IMR-90 (cell line): ENCODE measurements at regions not wholly inside any gene's neighbourhood (a gene's known extent, or its start where the extent isn't known, plus 50 kb on each side); places are given as distances from the start of the nearest gene placed in this dataset.

Source experiments
- ATAC-seq: fragments of 200-7000 bp; cut with Tn5 transposase; 2 replicates; pipeline ENCODE4 v1.9.1; 2020; ENCODE audit warnings: low read depth, mild to moderate bottlenecking, moderate library complexity
- BruUV-seq: library from RNA; stranded (reverse); fragments of 400-500 nt; replicated peaks from 2 replicates; lab custom pipeline; 2021; lab: Mats Ljungman, UMichigan
- CTCF ChIA-PET: fragments of 300-600 bp; formaldehyde crosslinking; extraction: SDS; loops from one replicate; lab custom pipeline; 2021; ENCODE audit warnings: antibody characterized with exemption; lab: Yijun Ruan, JAX
- POLR2A ChIA-PET: fragments of 300-600 bp; sonication (Branson Sonifier 250); formaldehyde crosslinking; loops from one replicate; lab custom pipeline; 2022; ENCODE audit warnings: antibody characterized with exemption; ENCODE audit not compliant: unreplicated experiment; lab: Charles Lee
- DNase-seq: peaks from one replicate; pipeline ENCODE4 v3.0.0; 2013
- H2AFZ ChIP-seq: replicated peaks from 2 replicates; pipeline ENCODE3; 2013; ENCODE audit warnings: low read length, mild to moderate bottlenecking; ENCODE audit not compliant: poor library complexity
- H2AK5ac ChIP-seq: 2 replicates; pipeline ENCODE4 v1.6.1; 2013; ENCODE audit warnings: low read depth, low read length, inconsistent platforms
- H2AK9ac ChIP-seq: replicated peaks from 2 replicates; pipeline ENCODE3; 2013; ENCODE audit warnings: mild to moderate bottlenecking, low read depth, low read length, moderate library complexity; ENCODE audit not compliant: poor library complexity
- H2BK120ac ChIP-seq: 2 replicates; pipeline ENCODE4 v1.6.1; 2013; ENCODE audit warnings: low read depth, low read length, inconsistent platforms
- H2BK15ac ChIP-seq: 3 replicates; pipeline ENCODE4 v1.6.1; 2013; ENCODE audit warnings: low read depth, low read length, inconsistent platforms
- H2BK20ac ChIP-seq: 2 replicates; pipeline ENCODE4 v1.6.1; 2013; ENCODE audit warnings: low read depth, mild to moderate bottlenecking, inconsistent platforms, low read length, moderate library complexity
- H2BK5ac ChIP-seq: 2 replicates; pipeline ENCODE4 v1.6.1; 2013; ENCODE audit warnings: mild to moderate bottlenecking, low read depth, low read length, inconsistent platforms; ENCODE audit not compliant: poor library complexity, severe bottlenecking
- H3K14ac ChIP-seq: replicated peaks from 2 replicates; pipeline ENCODE4 v1.6.1; 2013; ENCODE audit warnings: low read depth, low read length, inconsistent platforms
- H3K18ac ChIP-seq: 2 replicates; pipeline ENCODE4 v1.6.1; 2013; ENCODE audit warnings: low read depth, low read length, control low read depth
- H3K23ac ChIP-seq: 2 replicates; pipeline ENCODE4 v1.6.1; 2013; ENCODE audit warnings: low read depth, low read length, inconsistent platforms
- H3K27ac ChIP-seq: 2 replicates; pipeline ENCODE4 v1.5.1; 2013; ENCODE audit warnings: mild to moderate bottlenecking, control low read depth, low read length; ENCODE audit not compliant: insufficient read depth
- H3K27me3 ChIP-seq: 2 replicates; pipeline ENCODE4 v1.6.1; 2013; ENCODE audit warnings: low read length; ENCODE audit not compliant: control insufficient read depth, insufficient read depth
- H3K36me3 ChIP-seq: 2 replicates; pipeline ENCODE4 v1.6.1; 2013; ENCODE audit warnings: low read length, mixed read lengths; ENCODE audit not compliant: control insufficient read depth, insufficient read depth
- H3K4ac ChIP-seq: 2 replicates; pipeline ENCODE4 v1.6.1; 2013; ENCODE audit warnings: low read depth, low read length, inconsistent platforms
- H3K4me1 ChIP-seq: 2 replicates; pipeline ENCODE4 v1.6.1; 2013; ENCODE audit warnings: low read length, mixed read lengths; ENCODE audit not compliant: control insufficient read depth, insufficient read depth
- H3K4me2 ChIP-seq: 2 replicates; pipeline ENCODE4 v1.6.1; 2013; ENCODE audit warnings: low read depth, mild to moderate bottlenecking, control low read depth, low read length, moderate library complexity
- H3K4me3 ChIP-seq: 2 replicates; pipeline ENCODE4 v1.5.1; 2013; ENCODE audit warnings: low read depth, mild to moderate bottlenecking, control low read depth, low read length, moderate library complexity; ENCODE audit not compliant: insufficient read depth
- H3K56ac ChIP-seq: 2 replicates; pipeline ENCODE4 v1.6.1; 2013; ENCODE audit warnings: low read length, inconsistent platforms; ENCODE audit not compliant: insufficient read depth; ENCODE audit errors: extremely low read depth
- H3K79me1 ChIP-seq, 2 experiments: 2 replicates each; pipeline ENCODE4 v1.6.1; 2013; ENCODE audit warnings: low read length in 2 of 2, inconsistent platforms in 1 of 2, low read depth in 1 of 2
- H3K9ac ChIP-seq: 2 replicates; pipeline ENCODE4 v1.6.1; 2013; ENCODE audit warnings: low read depth, low read length, control low read depth
- H3K9me1 ChIP-seq: 2 replicates; pipeline ENCODE4 v1.6.1; 2013; ENCODE audit warnings: low read length, inconsistent platforms; ENCODE audit not compliant: insufficient read depth
- H3K9me3 ChIP-seq: 2 replicates; pipeline ENCODE4 v1.6.1; 2013; ENCODE audit warnings: low read length; ENCODE audit not compliant: control insufficient read depth, insufficient read depth
- H4K20me1 ChIP-seq: 2 replicates; pipeline ENCODE4 v1.6.1; 2013; ENCODE audit warnings: low read length, inconsistent platforms; ENCODE audit not compliant: insufficient read depth
- H4K5ac ChIP-seq: 2 replicates; pipeline ENCODE4 v1.6.1; 2013; ENCODE audit warnings: mild to moderate bottlenecking, low read depth, low read length, control low read depth
- H4K8ac ChIP-seq, 2 experiments: 2 replicates each; pipeline ENCODE4 v1.6.1; 2013; ENCODE audit warnings: low read depth in 2 of 2, low read length in 2 of 2, control low read depth in 1 of 2, inconsistent platforms in 1 of 2
- H4K91ac ChIP-seq: 2 replicates; pipeline ENCODE4 v1.6.1; 2013; ENCODE audit warnings: low read depth, low read length, inconsistent platforms; ENCODE audit not compliant: insufficient read depth
- BHLHE40 ChIP-seq: fragments of 150-350 bp; IDR thresholded peaks from 2 replicates; pipeline ENCODE4 v1.6.1; 2016; ENCODE audit warnings: mild to moderate bottlenecking, low read depth, low read length
- CEBPB ChIP-seq: IDR thresholded peaks from 2 replicates; pipeline ENCODE4 v1.6.1; 2012; ENCODE audit warnings: low read depth, low read length, improper control_type of control experiment
- FOS ChIP-seq: fragments of 150-350 bp; IDR thresholded peaks from 2 replicates; pipeline ENCODE4 v1.6.1; 2016; ENCODE audit warnings: low read depth, low read length
- MAFK ChIP-seq: IDR thresholded peaks from 2 replicates; pipeline ENCODE4 v1.6.1; 2012; ENCODE audit warnings: low read depth, low read length, improper control_type of control experiment
- MAZ ChIP-seq: IDR thresholded peaks from 2 replicates; pipeline ENCODE4 v1.6.1; 2012; ENCODE audit warnings: low read depth, mild to moderate bottlenecking, low read length, improper control_type of control experiment, moderate library complexity, borderline replicate concordance
- MXI1 ChIP-seq: IDR thresholded peaks from 2 replicates; pipeline ENCODE4 v1.6.1; 2012; ENCODE audit warnings: low read depth, mild to moderate bottlenecking, low read length, moderate library complexity, borderline replicate concordance
- NFE2L2 ChIP-seq: fragments of 150-350 bp; IDR thresholded peaks from 2 replicates; pipeline ENCODE4 v1.6.1; 2016; ENCODE audit warnings: low read depth, mild to moderate bottlenecking, low read length
- RAD21 ChIP-seq: IDR thresholded peaks from 2 replicates; pipeline ENCODE4 v1.6.1; 2012; ENCODE audit warnings: low read length, improper control_type of control experiment
- RFX5 ChIP-seq: IDR thresholded peaks from 2 replicates; pipeline ENCODE4 v1.8.0; 2012; ENCODE audit warnings: low read depth, mild to moderate bottlenecking, low read length, moderate library complexity
- SMC3 ChIP-seq: fragments of 150-350 bp; IDR thresholded peaks from 2 replicates; pipeline ENCODE4 v1.6.1; 2016; ENCODE audit warnings: low read depth, mild to moderate bottlenecking, antibody characterized with exemption, low read length, moderate library complexity
- WGBS, 2 experiments: methylation state at CpG; one replicate each; pipeline versions ENCODE4 v1.1.5 to v1.1.7; 2013; ENCODE audit warnings: missing lambda C conversion rate in 2 of 2; ENCODE audit not compliant: insufficient read length in 1 of 2; ENCODE audit errors: extremely low coverage in 2 of 2; 5-methylcytosine and 5-hydroxymethylcytosine counted together
- dilution Hi-C: fragments of 300-500 bp; cut with HindIII; formaldehyde crosslinking; loops from one replicate; pipeline ENCODE4 v1.14.3; 2018; ENCODE audit warnings: low sequenced_read_pairs; ENCODE audit not compliant: unreplicated experiment
- in situ Hi-C: fragments of 300-500 bp; cut with MboI; formaldehyde crosslinking; loops from 3 replicates; pipeline ENCODE4 v1.14.3; 2019; ENCODE audit warnings: low sequenced_read_pairs, inconsistent platforms, mixed read lengths
- intact Hi-C: fragments of 100-400 bp; cut with micrococcal nuclease; formaldehyde crosslinking; loops from 2 replicates; pipeline ENCODE4 v1.10.0; 2022
- TF ChIP-seq, protein P1 (sequence below): conservative IDR thresholded peaks from 2 replicates; pipeline ENCODE4 v1.5.1; 2012; ENCODE audit warnings: mild to moderate bottlenecking, low read depth, low read length, improper control_type of control experiment
- TF ChIP-seq, protein P2 (sequence below): fragments of 150-350 bp; IDR thresholded peaks from 2 replicates; pipeline ENCODE4 v1.6.1; 2016; ENCODE audit warnings: low read depth, mild to moderate bottlenecking, low read length, moderate library complexity, borderline replicate concordance
- TF ChIP-seq, protein P3 (sequence below): fragments of 150-350 bp; IDR thresholded peaks from 2 replicates; pipeline ENCODE4 v1.6.1; 2017; ENCODE audit warnings: mild to moderate bottlenecking, antibody characterized with exemption, low read length, low read depth

GRCh38 chr7:106344861-106345260 is 60.1 kb upstream of the NAMPT start:
- Histone ChIP-seq H3K27me3 (no peaks in the 10 kb centered on the region), H3K18ac (no peak overlapping the region), H3K9me1 (no peaks in the 10 kb centered on the region), H2BK5ac (no peak overlapping the region), H3K4me2 (no peak overlapping the region), H3K23ac (no peak overlapping the region), H3K56ac (no peak overlapping the region), H2BK20ac (no peak overlapping the region), H3K4me1 (peaks cover 3% of the 10 kb centered on the region; the same call in 1 of the 2 replicates), H3K14ac (0 out of 2 replicates have a peak overlapping the region, but pooled peaks have one; percentile 16), H3K4me3 (no peak overlapping the region), H3K9ac (no peak overlapping the region), H2AK9ac (no peak overlapping the region), H2BK15ac (no peak overlapping the region; the same call in 2 of the 3 replicates), H2AK5ac (0 out of 2 replicates have a peak overlapping the region, but pooled peaks have one; percentile 28), H4K20me1 (no peaks in the 10 kb centered on the region), H4K8ac (no peak overlapping the region), H2AFZ (no peak overlapping the region), H3K79me1 (no peaks in the 10 kb centered on the region), H3K27ac (no peak overlapping the region), H2BK120ac (0 out of 2 replicates have a peak overlapping the region, but pooled peaks have one; percentile 8), H3K36me3 (no peaks in the 10 kb centered on the region), H3K9me3 (peaks cover 17% of the 10 kb centered on the region), H3K4ac (no peak overlapping the region), H4K91ac (no peak overlapping the region), H4K5ac (no peak overlapping the region)
- no peak for DNase-seq
- in situ Hi-C loops: no loop called here
- 100% methylated on average over 2 of the region's 4 CpGs; no CpG with 5 or more reads in 1 of the 2 experiments for WGBS, 2 experiments
- dilution Hi-C loops: no loop called here
- ChIA-PET CTCF (no interaction called here), POLR2A (no interaction called here)
- no peak for ATAC-seq
- BruUV-seq: no TSS peak
- TF ChIP-seq RFX5: no peak
- no peak for TF ChIP-seq NFE2L2
- TF ChIP-seq BHLHE40: no peak
- no peak for TF ChIP-seq FOS
- no peak for TF ChIP-seq MAFK
- TF ChIP-seq, protein P1, sequence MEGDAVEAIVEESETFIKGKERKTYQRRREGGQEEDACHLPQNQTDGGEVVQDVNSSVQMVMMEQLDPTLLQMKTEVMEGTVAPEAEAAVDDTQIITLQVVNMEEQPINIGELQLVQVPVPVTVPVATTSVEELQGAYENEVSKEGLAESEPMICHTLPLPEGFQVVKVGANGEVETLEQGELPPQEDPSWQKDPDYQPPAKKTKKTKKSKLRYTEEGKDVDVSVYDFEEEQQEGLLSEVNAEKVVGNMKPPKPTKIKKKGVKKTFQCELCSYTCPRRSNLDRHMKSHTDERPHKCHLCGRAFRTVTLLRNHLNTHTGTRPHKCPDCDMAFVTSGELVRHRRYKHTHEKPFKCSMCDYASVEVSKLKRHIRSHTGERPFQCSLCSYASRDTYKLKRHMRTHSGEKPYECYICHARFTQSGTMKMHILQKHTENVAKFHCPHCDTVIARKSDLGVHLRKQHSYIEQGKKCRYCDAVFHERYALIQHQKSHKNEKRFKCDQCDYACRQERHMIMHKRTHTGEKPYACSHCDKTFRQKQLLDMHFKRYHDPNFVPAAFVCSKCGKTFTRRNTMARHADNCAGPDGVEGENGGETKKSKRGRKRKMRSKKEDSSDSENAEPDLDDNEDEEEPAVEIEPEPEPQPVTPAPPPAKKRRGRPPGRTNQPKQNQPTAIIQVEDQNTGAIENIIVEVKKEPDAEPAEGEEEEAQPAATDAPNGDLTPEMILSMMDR: no peak
- TF ChIP-seq CEBPB: no peak
- TF ChIP-seq SMC3: no peak
- TF ChIP-seq MXI1: no peak
- TF ChIP-seq, protein P2, sequence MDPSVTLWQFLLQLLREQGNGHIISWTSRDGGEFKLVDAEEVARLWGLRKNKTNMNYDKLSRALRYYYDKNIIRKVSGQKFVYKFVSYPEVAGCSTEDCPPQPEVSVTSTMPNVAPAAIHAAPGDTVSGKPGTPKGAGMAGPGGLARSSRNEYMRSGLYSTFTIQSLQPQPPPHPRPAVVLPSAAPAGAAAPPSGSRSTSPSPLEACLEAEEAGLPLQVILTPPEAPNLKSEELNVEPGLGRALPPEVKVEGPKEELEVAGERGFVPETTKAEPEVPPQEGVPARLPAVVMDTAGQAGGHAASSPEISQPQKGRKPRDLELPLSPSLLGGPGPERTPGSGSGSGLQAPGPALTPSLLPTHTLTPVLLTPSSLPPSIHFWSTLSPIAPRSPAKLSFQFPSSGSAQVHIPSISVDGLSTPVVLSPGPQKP: no peak
- TF ChIP-seq RAD21: no peak
- TF ChIP-seq MAZ: no peak
- TF ChIP-seq, protein P3, sequence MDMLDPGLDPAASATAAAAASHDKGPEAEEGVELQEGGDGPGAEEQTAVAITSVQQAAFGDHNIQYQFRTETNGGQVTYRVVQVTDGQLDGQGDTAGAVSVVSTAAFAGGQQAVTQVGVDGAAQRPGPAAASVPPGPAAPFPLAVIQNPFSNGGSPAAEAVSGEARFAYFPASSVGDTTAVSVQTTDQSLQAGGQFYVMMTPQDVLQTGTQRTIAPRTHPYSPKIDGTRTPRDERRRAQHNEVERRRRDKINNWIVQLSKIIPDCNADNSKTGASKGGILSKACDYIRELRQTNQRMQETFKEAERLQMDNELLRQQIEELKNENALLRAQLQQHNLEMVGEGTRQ: no peak
- intact Hi-C loops: no loop called here
